Adrenal gland (tissue), 9 donors: ENCODE measurements at regions not wholly inside any gene's neighbourhood (a gene's known extent, or its start where the extent isn't known, plus 50 kb on each side); places are given as distances from the start of the nearest gene placed in this dataset.

Source experiments
- DNase-seq, 7 donors: peaks; one replicate each; pipeline ENCODE4 v3.0.0-alpha.2; 2019 to 2020
- H3K27ac ChIP-seq, 5 donors: fragments of 200-600 bp; sonication (generic) in 4 of 5; 1 replicate in 3 of 5; 2 replicates in 2 of 5; pipeline versions ENCODE4 v1.5.1 to v1.8.0; 2016 to 2020; ENCODE audit warnings: mild to moderate bottlenecking in 1 of 5
- H3K27me3 ChIP-seq: fragments of 200-600 bp; 2 replicates; pipeline ENCODE4 v1.8.0; 2021
- H3K36me3 ChIP-seq, 2 donors: fragments of 200-600 bp; replicated peaks in 1 of 2; 1 replicate in 1 of 2; 2 replicates in 1 of 2; pipeline versions ENCODE4 v1.5.1 to v1.8.0; 2018 to 2022
- H3K4me1 ChIP-seq, 2 donors: fragments of 200-600 bp; replicated peaks in 1 of 2; 1 replicate in 1 of 2; 2 replicates in 1 of 2; pipeline versions ENCODE4 v1.5.1 to v1.8.0; 2018 to 2021
- H3K4me3 ChIP-seq, 4 donors: fragments of 200-600 bp; sonication (generic) in 3 of 4; one replicate each; pipeline ENCODE4 v1.5.1; 2016 to 2018
- H3K9me3 ChIP-seq, 3 donors: fragments of 200-600 bp; sonication (generic) in 1 of 3; replicated peaks in 1 of 3; 1 replicate in 2 of 3; 2 replicates in 1 of 3; pipeline versions ENCODE4 v1.5.1 to v1.8.0; 2016 to 2021
- POLR2A ChIP-seq, 2 donors: fragments of 450-650 bp; IDR thresholded peaks; one replicate each; pipeline ENCODE4 v1.6.1; 2017; ENCODE audit warnings: antibody characterized with exemption in 2 of 2, mild to moderate bottlenecking in 2 of 2, moderate library complexity in 1 of 2
- WGBS, 4 donors: extraction: QIAGEN DNeasy Blood & Tissue Kit in 2 of 4; methylation state at CpG; one replicate each; pipeline versions ENCODE4 v1.1.5 to v1.1.7; 2013 to 2017; 5-methylcytosine and 5-hydroxymethylcytosine counted together
- intact Hi-C, 2 donors: fragments of 100-400 bp; cut with DNase I; formaldehyde crosslinking; loops; one replicate each; pipeline versions ENCODE4 v1.14.1 to v1.15.0; 2022 to 2023
- TF ChIP-seq, protein P1 (sequence below), 6 experiments: fragments of 450-650 bp in 4 of 6; fragments of 200-600 bp in 2 of 6; sonication (generic) in 1 of 6; IDR thresholded peaks; 1 replicate in 5 of 6; 2 replicates in 1 of 6; pipeline versions ENCODE4 v1.5.1 to v1.8.0; 2016 to 2021; ENCODE audit warnings: antibody characterized with exemption in 6 of 6, mild to moderate bottlenecking in 2 of 6, moderate library complexity in 1 of 6
- donor health status: healthy with polysubstance abuse.
- donor health status: Bipolar disorder and iron deficiency.
- donor health status: DM: yes; HTN: yes; CAD: no.
- donor health status: DM: no; HTN: no; CAD: no.
- donor health status: DM: no; HTN: no; CAD: no.

GRCh38 chr12:93156086-93156716 is 221.5 kb upstream of the NUDT4 start:
- Histone ChIP-seq H3K4me3 (no peak overlapping the region), H3K9me3 (no peaks in the 10 kb centered on the region), H3K36me3 (no peaks in the 10 kb centered on the region), H3K27ac (no peak overlapping the region), H3K27me3 (no peaks in the 10 kb centered on the region), H3K4me1 (peaks cover 0 to 5% of the 10 kb centered on the region in 2 donors)
- DNase-seq = no peak
- intact Hi-C loops = no loop called here
- no peak for TF ChIP-seq POLR2A (IDR thresholded peaks at IDR 0.05)
- TF ChIP-seq, protein P1, sequence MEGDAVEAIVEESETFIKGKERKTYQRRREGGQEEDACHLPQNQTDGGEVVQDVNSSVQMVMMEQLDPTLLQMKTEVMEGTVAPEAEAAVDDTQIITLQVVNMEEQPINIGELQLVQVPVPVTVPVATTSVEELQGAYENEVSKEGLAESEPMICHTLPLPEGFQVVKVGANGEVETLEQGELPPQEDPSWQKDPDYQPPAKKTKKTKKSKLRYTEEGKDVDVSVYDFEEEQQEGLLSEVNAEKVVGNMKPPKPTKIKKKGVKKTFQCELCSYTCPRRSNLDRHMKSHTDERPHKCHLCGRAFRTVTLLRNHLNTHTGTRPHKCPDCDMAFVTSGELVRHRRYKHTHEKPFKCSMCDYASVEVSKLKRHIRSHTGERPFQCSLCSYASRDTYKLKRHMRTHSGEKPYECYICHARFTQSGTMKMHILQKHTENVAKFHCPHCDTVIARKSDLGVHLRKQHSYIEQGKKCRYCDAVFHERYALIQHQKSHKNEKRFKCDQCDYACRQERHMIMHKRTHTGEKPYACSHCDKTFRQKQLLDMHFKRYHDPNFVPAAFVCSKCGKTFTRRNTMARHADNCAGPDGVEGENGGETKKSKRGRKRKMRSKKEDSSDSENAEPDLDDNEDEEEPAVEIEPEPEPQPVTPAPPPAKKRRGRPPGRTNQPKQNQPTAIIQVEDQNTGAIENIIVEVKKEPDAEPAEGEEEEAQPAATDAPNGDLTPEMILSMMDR (IDR thresholded peaks at IDR 0.05) = no peak
- 45 to 64% (median 57%) methylated on average over 7 of the region's 7 CpGs for WGBS, 4 donors

DNA sequence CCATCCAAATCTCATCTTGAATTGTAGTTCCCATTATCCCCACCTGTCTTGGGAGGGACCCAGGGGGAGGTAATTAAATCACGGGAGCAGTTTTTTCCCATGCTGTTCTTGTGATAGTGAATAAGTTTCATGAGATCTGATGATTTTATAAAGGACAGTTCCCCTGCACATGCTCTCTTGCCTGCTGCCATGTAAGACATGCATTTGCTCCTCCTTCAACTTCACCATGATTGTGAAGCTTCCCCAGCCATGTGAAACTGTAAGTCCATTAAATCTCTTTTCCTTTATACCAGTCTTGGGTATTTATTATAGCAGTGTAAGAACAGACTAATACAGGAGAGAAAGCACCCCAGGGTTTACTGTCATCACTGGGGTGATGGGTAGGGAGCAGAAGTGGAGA is 220.4 kb upstream of the NUDT4 start:
- H3K9me3 ChIP-seq = no peaks in the 10 kb centered on the region
- intact Hi-C loops = no loop called here
- H3K27me3 ChIP-seq = no peaks in the 10 kb centered on the region
- 88 to 100% (median 96%) methylated on average over 1 of the region's 1 CpG for WGBS, 4 donors
- no peak for TF ChIP-seq POLR2A (IDR thresholded peaks at IDR 0.05)
- TF ChIP-seq, protein P1 (IDR thresholded peaks at IDR 0.05) = no peak
- H3K36me3 ChIP-seq = no peaks in the 10 kb centered on the region
- no peak overlapping the region for H3K4me3 ChIP-seq
- no peak for DNase-seq
- H3K4me1 ChIP-seq = peaks cover 0 to 5% of the 10 kb centered on the region in 2 donors
- H3K27ac ChIP-seq = no peak overlapping the region

GRCh38 chr12:93158065-93158843 is 219.5 kb upstream of the NUDT4 start:
- TF ChIP-seq, protein P1 (IDR thresholded peaks at IDR 0.05) = no peak
- no peak for TF ChIP-seq POLR2A (IDR thresholded peaks at IDR 0.05)
- no peak overlapping the region for H3K27ac ChIP-seq

GRCh38 chr12:93163260-93164036 is 214.3 kb upstream of the NUDT4 start:
- H3K36me3 ChIP-seq = no peaks in the 10 kb centered on the region
- no peak for DNase-seq
- peaks cover 0 to 1% of the 10 kb centered on the region in 2 donors for H3K4me1 ChIP-seq
- H3K4me3 ChIP-seq = no peak overlapping the region
- no peak overlapping the region for H3K27ac ChIP-seq
- no peaks in the 10 kb centered on the region for H3K27me3 ChIP-seq
- TF ChIP-seq, protein P1 (IDR thresholded peaks at IDR 0.05) = no peak
- TF ChIP-seq POLR2A (IDR thresholded peaks at IDR 0.05) = no peak
- H3K9me3 ChIP-seq = no peaks in the 10 kb centered on the region
- WGBS, 4 donors = 65 to 78% (median 68%) methylated on average over 4 of the region's 4 CpGs
- intact Hi-C loops = loop anchor here in 1 of 2 donors (10.0 kb wide), 1 partner anchor 169 kb away; no protein-coding TSS in a partner anchor

More at GRCh38 chr12:93158065-93158843, 219.5 kb upstream of the NUDT4 start:
- no peak for DNase-seq
- Histone ChIP-seq H3K4me3 (no peak overlapping the region), H3K27me3 (no peaks in the 10 kb centered on the region), H3K36me3 (no peaks in the 10 kb centered on the region), H3K9me3 (no peaks in the 10 kb centered on the region), H3K4me1 (peaks cover 0 to 5% of the 10 kb centered on the region in 2 donors)
- intact Hi-C loops = no loop called here
- 97 to 99% (median 97%) methylated on average over 4 of the region's 4 CpGs for WGBS, 4 donors
